ENCODE measurements at regions not wholly inside any gene's neighbourhood (a gene's known extent, or its start where the extent isn't known, plus 50 kb on each side); places are given as distances from the start of the nearest gene placed in this dataset.
A peak's percentile ranks its signal among the peaks of the same experiment; 100 is the strongest.
"Not testable (repeated sequence)": the region's sequence is repeated elsewhere in the genome, so short reads cannot be mapped to it uniquely, and the experiment has no call there.

DNA sequence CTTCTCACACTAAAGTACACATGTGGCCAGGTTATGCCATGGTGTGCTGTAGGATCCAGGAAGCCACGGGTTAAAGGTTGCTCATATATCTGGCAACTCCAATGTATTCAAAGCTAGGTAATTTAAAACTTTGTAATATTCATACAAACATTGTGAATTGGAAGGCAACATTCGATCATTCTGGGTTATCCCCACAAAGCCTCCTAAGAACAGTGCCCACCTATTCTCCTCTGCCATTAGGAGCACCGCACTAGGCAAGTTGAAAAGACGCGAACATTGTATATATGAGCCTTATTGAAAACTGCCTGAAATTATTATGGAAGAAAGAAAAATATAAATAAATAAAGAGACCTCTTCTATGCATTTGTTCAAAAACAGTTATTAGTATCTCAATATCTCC is 228.2 kb downstream of the IGSF11 start (continued):
- TF ChIP-seq, protein P1, sequence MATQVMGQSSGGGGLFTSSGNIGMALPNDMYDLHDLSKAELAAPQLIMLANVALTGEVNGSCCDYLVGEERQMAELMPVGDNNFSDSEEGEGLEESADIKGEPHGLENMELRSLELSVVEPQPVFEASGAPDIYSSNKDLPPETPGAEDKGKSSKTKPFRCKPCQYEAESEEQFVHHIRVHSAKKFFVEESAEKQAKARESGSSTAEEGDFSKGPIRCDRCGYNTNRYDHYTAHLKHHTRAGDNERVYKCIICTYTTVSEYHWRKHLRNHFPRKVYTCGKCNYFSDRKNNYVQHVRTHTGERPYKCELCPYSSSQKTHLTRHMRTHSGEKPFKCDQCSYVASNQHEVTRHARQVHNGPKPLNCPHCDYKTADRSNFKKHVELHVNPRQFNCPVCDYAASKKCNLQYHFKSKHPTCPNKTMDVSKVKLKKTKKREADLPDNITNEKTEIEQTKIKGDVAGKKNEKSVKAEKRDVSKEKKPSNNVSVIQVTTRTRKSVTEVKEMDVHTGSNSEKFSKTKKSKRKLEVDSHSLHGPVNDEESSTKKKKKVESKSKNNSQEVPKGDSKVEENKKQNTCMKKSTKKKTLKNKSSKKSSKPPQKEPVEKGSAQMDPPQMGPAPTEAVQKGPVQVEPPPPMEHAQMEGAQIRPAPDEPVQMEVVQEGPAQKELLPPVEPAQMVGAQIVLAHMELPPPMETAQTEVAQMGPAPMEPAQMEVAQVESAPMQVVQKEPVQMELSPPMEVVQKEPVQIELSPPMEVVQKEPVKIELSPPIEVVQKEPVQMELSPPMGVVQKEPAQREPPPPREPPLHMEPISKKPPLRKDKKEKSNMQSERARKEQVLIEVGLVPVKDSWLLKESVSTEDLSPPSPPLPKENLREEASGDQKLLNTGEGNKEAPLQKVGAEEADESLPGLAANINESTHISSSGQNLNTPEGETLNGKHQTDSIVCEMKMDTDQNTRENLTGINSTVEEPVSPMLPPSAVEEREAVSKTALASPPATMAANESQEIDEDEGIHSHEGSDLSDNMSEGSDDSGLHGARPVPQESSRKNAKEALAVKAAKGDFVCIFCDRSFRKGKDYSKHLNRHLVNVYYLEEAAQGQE (IDR thresholded peaks at IDR 0.05; ENCODE audit: unreplicated experiment), result no peak
- TF ChIP-seq CREB1 (CRISPR knock-in tag; IDR thresholded peaks at IDR 0.05; ENCODE audit: low read depth), result no peak
- no peak for TF ChIP-seq STAT1 (IDR thresholded peaks at IDR 0.05; ENCODE audit: unreplicated experiment)
- TF ChIP-seq, protein P2, sequence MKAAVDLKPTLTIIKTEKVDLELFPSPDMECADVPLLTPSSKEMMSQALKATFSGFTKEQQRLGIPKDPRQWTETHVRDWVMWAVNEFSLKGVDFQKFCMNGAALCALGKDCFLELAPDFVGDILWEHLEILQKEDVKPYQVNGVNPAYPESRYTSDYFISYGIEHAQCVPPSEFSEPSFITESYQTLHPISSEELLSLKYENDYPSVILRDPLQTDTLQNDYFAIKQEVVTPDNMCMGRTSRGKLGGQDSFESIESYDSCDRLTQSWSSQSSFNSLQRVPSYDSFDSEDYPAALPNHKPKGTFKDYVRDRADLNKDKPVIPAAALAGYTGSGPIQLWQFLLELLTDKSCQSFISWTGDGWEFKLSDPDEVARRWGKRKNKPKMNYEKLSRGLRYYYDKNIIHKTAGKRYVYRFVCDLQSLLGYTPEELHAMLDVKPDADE (IDR thresholded peaks at IDR 0.05), result no peak
- TF ChIP-seq NANOG (IDR thresholded peaks at IDR 0.05; ENCODE audit: borderline replicate concordance), result no peak
- TF ChIP-seq EZH2 (IDR thresholded peaks at IDR 0.05; ENCODE audit: low read depth, unreplicated experiment), result no peak
- TF ChIP-seq JUNB (IDR thresholded peaks at IDR 0.05; ENCODE audit: unreplicated experiment), result no peak
- TF ChIP-seq POLR2AphosphoS5 (IDR thresholded peaks at IDR 0.05; ENCODE audit: low read depth), result no peak

DNA sequence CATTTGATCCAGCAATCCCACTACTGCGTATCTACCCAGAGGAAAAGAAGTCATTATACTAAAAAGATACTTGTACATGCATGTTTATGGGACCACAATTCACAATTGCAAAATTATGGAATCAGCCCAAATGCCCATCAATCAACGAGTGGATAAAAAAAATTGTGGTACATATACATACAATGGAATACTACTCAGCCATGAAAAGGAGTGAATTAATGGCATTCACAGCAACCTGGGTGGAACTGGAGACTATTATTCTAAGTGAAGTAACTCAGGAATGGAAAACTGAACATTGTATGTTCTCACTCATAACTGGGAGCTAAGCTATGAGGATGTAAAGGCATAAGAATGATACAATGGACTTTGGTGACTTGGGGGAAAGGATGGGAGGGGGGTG is 227.3 kb downstream of the IGSF11 start:
- not testable (repeated sequence) for H3K9me3 Mint-ChIP-seq; H3K27ac ChIP-seq (ENCODE audit: low read depth); H3K36me3 ChIP-seq (ENCODE audit: insufficient read depth); H3F3A ChIP-seq (replicated peaks; ENCODE audit: low read depth); H3K79me2 ChIP-seq (replicated peaks; ENCODE audit: insufficient read depth); ATAC-seq; H3K36me3 Mint-ChIP-seq (ENCODE audit: low read depth); H2AFZ ChIP-seq; H3K27ac Mint-ChIP-seq; H3K4me1 Mint-ChIP-seq; H3K4me3 Mint-ChIP-seq; DNase-seq (ENCODE audit: low spot score); H4K20me1 ChIP-seq (replicated peaks; ENCODE audit: insufficient read depth); H3K27me3 ChIP-seq (ENCODE audit: insufficient read depth); H3K27me3 Mint-ChIP-seq (ENCODE audit: insufficient read depth, low read depth, poor library complexity); H3K4me3 ChIP-seq; H3K9me2 ChIP-seq (ENCODE audit: insufficient read depth); H3K4me1 ChIP-seq (ENCODE audit: insufficient read depth); H3K4me2 ChIP-seq

DNA sequence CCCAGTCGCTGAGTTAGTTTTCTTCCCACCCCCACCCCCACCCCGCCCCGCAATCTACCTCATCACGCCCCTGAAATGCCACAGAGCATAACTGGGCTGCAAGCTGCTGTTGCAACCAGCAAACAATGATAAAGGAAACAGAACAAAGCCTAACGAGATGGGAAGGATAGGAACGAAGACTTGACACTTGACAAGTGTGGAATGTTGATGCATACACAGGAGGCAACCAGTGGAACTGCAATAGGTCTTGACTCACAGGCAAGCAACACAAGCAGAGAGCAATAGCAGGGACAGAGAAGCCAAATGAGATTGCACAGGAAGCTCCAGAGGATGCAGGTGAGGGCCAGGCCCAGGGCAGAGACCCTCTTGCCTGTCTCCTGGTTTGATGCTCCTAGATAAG is 225.9 kb downstream of the IGSF11 start:
- H3K4me1 Mint-ChIP-seq, result peaks cover 2% of the 10 kb centered on the region; the same call in 1 of the 3 replicates
- TF ChIP-seq, protein P2 (IDR thresholded peaks at IDR 0.05), result no peak
- Histone ChIP-seq H3K27ac (ENCODE audit: low read depth) (no peak overlapping the region), H3K4me3 (no peak overlapping the region), H3K27me3 (ENCODE audit: insufficient read depth) (no peaks in the 10 kb centered on the region), H3F3A (replicated peaks; ENCODE audit: low read depth) (no peaks in the 10 kb centered on the region), H2AFZ (no peak overlapping the region), H3K36me3 (ENCODE audit: insufficient read depth) (no peaks in the 10 kb centered on the region; the same call in 1 of the 2 replicates), H3K4me2 (no peak overlapping the region), H3K79me2 (replicated peaks; ENCODE audit: insufficient read depth) (no peaks in the 10 kb centered on the region), H4K20me1 (replicated peaks; ENCODE audit: insufficient read depth) (no peaks in the 10 kb centered on the region), H3K9me2 (ENCODE audit: insufficient read depth) (peaks cover 4% of the 10 kb centered on the region; the same call in 1 of the 2 replicates), H3K4me1 (ENCODE audit: insufficient read depth) (no peaks in the 10 kb centered on the region)
- H3K4me3 Mint-ChIP-seq, result no peak overlapping the region
- H3K9me3 Mint-ChIP-seq, result peaks cover 7% of the 10 kb centered on the region; the same call in 2 of the 3 replicates
- no peaks in the 10 kb centered on the region for H3K36me3 Mint-ChIP-seq (ENCODE audit: low read depth)
- no peak overlapping the region for H3K27ac Mint-ChIP-seq
- ATAC-seq, result no peak; the same call in 2 of the 3 replicates
- DNase-seq (ENCODE audit: low spot score), result peak; percentile 17
- no peaks in the 10 kb centered on the region for H3K27me3 Mint-ChIP-seq (ENCODE audit: insufficient read depth, low read depth, poor library complexity)

Measured in GM23338 (cell line).